Stomach (tissue), 4 donors: ENCODE measurements at regions not wholly inside any gene's neighbourhood (a gene's known extent, or its start where the extent isn't known, plus 50 kb on each side); places are given as distances from the start of the nearest gene placed in this dataset.

Source experiments
- EP300 ChIP-seq: sonication (generic); formaldehyde crosslinking; IDR thresholded peaks from one replicate; pipeline ENCODE4 v1.6.1; 2017; ENCODE audit warnings: antibody characterized with exemption
- POLR2A ChIP-seq, 4 donors: fragments of 450-650 bp; IDR thresholded peaks; one replicate each; pipeline ENCODE4 v1.6.1; 2016; ENCODE audit warnings: antibody characterized with exemption in 4 of 4, control low read depth in 2 of 4, mild to moderate bottlenecking in 1 of 4, moderate library complexity in 1 of 4
- POLR2AphosphoS5 ChIP-seq, 3 donors: sonication (generic); formaldehyde crosslinking; IDR thresholded peaks; one replicate each; pipeline ENCODE4 v1.6.1; 2016; ENCODE audit warnings: antibody characterized with exemption in 3 of 3
- TF ChIP-seq, protein P1 (sequence below), 7 experiments: fragments of 450-650 bp in 4 of 7; fragments of 200-600 bp in 3 of 7; sonication (generic) in 3 of 7; IDR thresholded peaks; one replicate each; pipeline ENCODE4 v1.5.1; 2016 to 2019; ENCODE audit warnings: antibody characterized with exemption in 7 of 7, control low read depth in 2 of 7, mild to moderate bottlenecking in 1 of 7

DNA sequence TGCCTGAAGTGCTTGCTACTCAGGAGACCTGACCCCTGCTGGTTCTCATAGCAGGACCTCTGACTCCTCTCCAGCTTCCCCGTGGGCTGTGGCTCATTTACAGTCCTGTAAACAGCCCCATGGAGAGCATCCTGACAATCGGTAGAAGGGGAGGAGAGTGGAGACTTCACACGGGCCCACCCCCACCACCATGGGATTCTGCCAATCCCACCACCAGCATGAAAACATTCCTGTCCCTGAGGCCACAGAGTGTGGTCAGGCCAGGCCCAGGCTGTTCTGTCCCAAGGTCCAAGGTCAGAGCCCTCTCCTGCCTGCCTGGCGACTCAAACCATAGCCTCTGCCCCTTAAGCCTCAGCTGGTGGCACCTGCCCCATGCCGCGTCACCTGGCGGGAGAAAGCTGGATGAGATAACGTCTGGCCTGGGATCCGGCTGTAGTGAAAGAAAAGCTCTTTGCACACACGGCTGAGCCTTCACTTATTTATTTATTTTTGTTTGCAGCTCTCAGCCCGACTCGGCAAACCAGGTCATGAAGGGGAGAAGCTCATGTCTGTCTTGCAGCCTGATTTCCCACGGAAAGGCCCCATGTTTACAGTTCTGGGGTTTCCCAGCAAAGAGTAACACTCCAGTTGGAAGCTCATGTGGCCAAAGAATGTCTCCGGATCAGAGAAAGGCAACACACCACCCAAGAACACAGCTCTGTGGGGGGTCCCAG is 293.6 kb upstream of the ZMIZ1 start:
- TF ChIP-seq, protein P1, sequence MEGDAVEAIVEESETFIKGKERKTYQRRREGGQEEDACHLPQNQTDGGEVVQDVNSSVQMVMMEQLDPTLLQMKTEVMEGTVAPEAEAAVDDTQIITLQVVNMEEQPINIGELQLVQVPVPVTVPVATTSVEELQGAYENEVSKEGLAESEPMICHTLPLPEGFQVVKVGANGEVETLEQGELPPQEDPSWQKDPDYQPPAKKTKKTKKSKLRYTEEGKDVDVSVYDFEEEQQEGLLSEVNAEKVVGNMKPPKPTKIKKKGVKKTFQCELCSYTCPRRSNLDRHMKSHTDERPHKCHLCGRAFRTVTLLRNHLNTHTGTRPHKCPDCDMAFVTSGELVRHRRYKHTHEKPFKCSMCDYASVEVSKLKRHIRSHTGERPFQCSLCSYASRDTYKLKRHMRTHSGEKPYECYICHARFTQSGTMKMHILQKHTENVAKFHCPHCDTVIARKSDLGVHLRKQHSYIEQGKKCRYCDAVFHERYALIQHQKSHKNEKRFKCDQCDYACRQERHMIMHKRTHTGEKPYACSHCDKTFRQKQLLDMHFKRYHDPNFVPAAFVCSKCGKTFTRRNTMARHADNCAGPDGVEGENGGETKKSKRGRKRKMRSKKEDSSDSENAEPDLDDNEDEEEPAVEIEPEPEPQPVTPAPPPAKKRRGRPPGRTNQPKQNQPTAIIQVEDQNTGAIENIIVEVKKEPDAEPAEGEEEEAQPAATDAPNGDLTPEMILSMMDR (IDR thresholded peaks at IDR 0.05), result no peak
- no peak for TF ChIP-seq POLR2A (IDR thresholded peaks at IDR 0.05)
- no peak for TF ChIP-seq EP300
- no peak for TF ChIP-seq POLR2AphosphoS5 (IDR thresholded peaks at IDR 0.05)
